WI38 (cell line): ENCODE measurements at regions not wholly inside any gene's neighbourhood (a gene's known extent, or its start where the extent isn't known, plus 50 kb on each side); places are given as distances from the start of the nearest gene placed in this dataset.

Source experiments
- H3K4me3 ChIP-seq: 2 replicates; pipeline ENCODE4 v1.5.1; 2011; ENCODE audit warnings: low read depth, mild to moderate bottlenecking, control low read depth, low read length
- CTCF ChIP-seq: IDR thresholded peaks from 2 replicates; pipeline ENCODE4 v1.5.1; 2012; ENCODE audit warnings: low read depth, mild to moderate bottlenecking, control low read depth, low read length

GRCh38 chr1:222299524-222299923, 248.4 kb downstream of the HHIPL2 start:
- no peak for TF ChIP-seq CTCF

GRCh38 chr1:222290866-222291265, 257.0 kb downstream of the HHIPL2 start:
- no peak overlapping the region for H3K4me3 ChIP-seq
- TF ChIP-seq CTCF = no peak

More at GRCh38 chr1:222299524-222299923, 248.4 kb downstream of the HHIPL2 start:
- H3K4me3 ChIP-seq = no peak overlapping the region

GRCh38 chr1:222288053-222288452, 259.9 kb downstream of the HHIPL2 start:
- no peak for TF ChIP-seq CTCF
- no peak overlapping the region for H3K4me3 ChIP-seq

GRCh38 chr1:222286011-222286410, 261.9 kb downstream of the HHIPL2 start:
- no peak overlapping the region for H3K4me3 ChIP-seq
- no peak for TF ChIP-seq CTCF

- no peak overlapping the region for H3K4me3 ChIP-seq
- no peak for TF ChIP-seq CTCF
Measured at GRCh38 chr1:222285526-222285925, 262.4 kb downstream of the HHIPL2 start.

- H3K4me3 ChIP-seq = no peak overlapping the region
- TF ChIP-seq CTCF = no peak
Measured at GRCh38 chr1:222284466-222284865, 263.4 kb downstream of the HHIPL2 start.

- no peak overlapping the region for H3K4me3 ChIP-seq
- no peak for TF ChIP-seq CTCF
Measured at GRCh38 chr1:222283147-222283768, 264.6 kb downstream of the HHIPL2 start.
